RWPE2 (cell line): ENCODE measurements at regions not wholly inside any gene's neighbourhood (a gene's known extent, or its start where the extent isn't known, plus 50 kb on each side); places are given as distances from the start of the nearest gene placed in this dataset.

Experiments
- ATAC-seq: fragments of 200-7000 bp; cut with Tn5 transposase; 3 replicates; pipeline ENCODE4 v1.9.1; 2021; ENCODE audit warnings: low read depth
- DNase-seq: peaks from one replicate; pipeline ENCODE4 v3.0.0-alpha.2; 2020; ENCODE audit warnings: low spot score
- H3K27ac ChIP-seq: fragments of 450-650 bp; 2 replicates; pipeline ENCODE4 v1.5.1; 2017; ENCODE audit warnings: mild to moderate bottlenecking; ENCODE audit not compliant: poor library complexity, severe bottlenecking
- H3K27me3 ChIP-seq: fragments of 250-450 bp; sonication (Bioruptor Pico); 2 replicates; pipeline ENCODE4 v1.5.1; 2021; ENCODE audit warnings: mild to moderate bottlenecking, moderate library complexity; ENCODE audit not compliant: insufficient read depth, poor library complexity, severe bottlenecking
- H3K36me3 ChIP-seq: fragments of 250-450 bp; sonication (Bioruptor Pico); 2 replicates; pipeline ENCODE4 v1.5.1; 2020; ENCODE audit warnings: low read depth, mild to moderate bottlenecking, moderate library complexity
- H3K4me1 ChIP-seq: fragments of 250-450 bp; sonication (Bioruptor Pico); 2 replicates; pipeline ENCODE4 v1.5.1; 2021; ENCODE audit warnings: mild to moderate bottlenecking, moderate library complexity; ENCODE audit not compliant: insufficient read depth, poor library complexity, severe bottlenecking
- H3K4me3 ChIP-seq: fragments of 250-450 bp; sonication (Bioruptor Pico); 2 replicates; pipeline ENCODE4 v1.5.1; 2021; ENCODE audit warnings: mild to moderate bottlenecking, moderate library complexity; ENCODE audit not compliant: severe bottlenecking
- H3K9me3 ChIP-seq: fragments of 250-450 bp; sonication (Bioruptor Pico); 2 replicates; pipeline ENCODE4 v1.5.1; 2021; ENCODE audit warnings: mild to moderate bottlenecking, moderate library complexity; ENCODE audit not compliant: severe bottlenecking
- CTCF ChIP-seq: fragments of 450-650 bp; IDR thresholded peaks from one replicate; pipeline ENCODE4 v1.5.1; 2017; ENCODE audit warnings: mild to moderate bottlenecking, moderate library complexity; ENCODE audit not compliant: poor library complexity, severe bottlenecking

GRCh38 chr16:80380514-80380913, 160.3 kb upstream of the DYNLRB2 start:
- ATAC-seq (no peak), DNase-seq (no peak)
- H3K36me3 ChIP-seq: no peaks in the 10 kb centered on the region
- no peak overlapping the region for H3K4me3 ChIP-seq
- no peaks in the 10 kb centered on the region for H3K9me3 ChIP-seq
- H3K27ac ChIP-seq: no peak overlapping the region
- H3K27me3 ChIP-seq: no peaks in the 10 kb centered on the region
- no peaks in the 10 kb centered on the region for H3K4me1 ChIP-seq
- TF ChIP-seq CTCF: no peak

- ATAC-seq: no peak
- H3K4me3 ChIP-seq: no peak overlapping the region
- no peak for TF ChIP-seq CTCF
- DNase-seq: no peak
- H3K27ac ChIP-seq: no peak overlapping the region
- H3K4me1 ChIP-seq: no peaks in the 10 kb centered on the region
- no peaks in the 10 kb centered on the region for H3K36me3 ChIP-seq
- peaks cover 2% of the 10 kb centered on the region for H3K9me3 ChIP-seq
- H3K27me3 ChIP-seq: no peaks in the 10 kb centered on the region
Observed at GRCh38 chr16:80377096-80377956, 163.5 kb upstream of the DYNLRB2 start.

GRCh38 chr16:80375973-80376372, 164.8 kb upstream of the DYNLRB2 start:
- no peak for TF ChIP-seq CTCF
- Histone ChIP-seq H3K36me3 (no peaks in the 10 kb centered on the region), H3K27ac (no peak overlapping the region), H3K4me3 (no peak overlapping the region), H3K27me3 (no peaks in the 10 kb centered on the region), H3K4me1 (no peaks in the 10 kb centered on the region), H3K9me3 (peaks cover 2% of the 10 kb centered on the region)
- ATAC-seq (no peak), DNase-seq (no peak)

- Histone ChIP-seq H3K4me1 (no peaks in the 10 kb centered on the region), H3K27ac (no peak overlapping the region), H3K4me3 (no peak overlapping the region), H3K36me3 (no peaks in the 10 kb centered on the region), H3K9me3 (peaks cover 2% of the 10 kb centered on the region), H3K27me3 (no peaks in the 10 kb centered on the region)
- ATAC-seq (no peak), DNase-seq (no peak)
- no peak for TF ChIP-seq CTCF
Observed at GRCh38 chr16:80375513-80375912, 165.3 kb upstream of the DYNLRB2 start.

GRCh38 chr16:80372341-80372740, 168.5 kb upstream of the DYNLRB2 start:
- H3K9me3 ChIP-seq: peaks cover 2% of the 10 kb centered on the region
- no peak for TF ChIP-seq CTCF
- H3K27me3 ChIP-seq: no peaks in the 10 kb centered on the region
- no peaks in the 10 kb centered on the region for H3K4me1 ChIP-seq
- H3K36me3 ChIP-seq: no peaks in the 10 kb centered on the region
- no peak overlapping the region for H3K4me3 ChIP-seq
- DNase-seq: no peak
- no peak overlapping the region for H3K27ac ChIP-seq
- ATAC-seq: no peak
